CD4-positive, alpha-beta T cell treated with Interleukin-12 subunit alpha and Interleukin-12 subunit beta, for 1 hour (primary cell): ENCODE measurements at regions not wholly inside any gene's neighbourhood (a gene's known extent, or its start where the extent isn't known, plus 50 kb on each side); places are given as distances from the start of the nearest gene placed in this dataset.

Experiments used
- DNase-seq: peaks from one replicate; pipeline ENCODE4 v3.0.0-alpha.2; 2020

GRCh38 chr15:62474771-62475124 is 309.7 kb upstream of the C2CD4B start:
- no peak for DNase-seq

- DNase-seq, result no peak
These were observed 310.5 kb upstream of the C2CD4B start for GRCh38 chr15:62475591-62475990.

GRCh38 chr15:62476163-62476562 is 311.1 kb upstream of the C2CD4B start:
- DNase-seq, result no peak

GRCh38 chr15:62477929-62478328 is 312.8 kb upstream of the C2CD4B start:
- no peak for DNase-seq

- DNase-seq, result no peak
These were observed 317.8 kb upstream of the C2CD4B start for GRCh38 chr15:62482785-62483429.

GRCh38 chr15:62483814-62484213 is 318.7 kb upstream of the C2CD4B start:
- no peak for DNase-seq

GRCh38 chr15:62485170-62485720 is 320.2 kb upstream of the C2CD4B start:
- no peak for DNase-seq

GRCh38 chr15:62486041-62486440 is 321.0 kb upstream of the C2CD4B start:
- no peak for DNase-seq

- no peak for DNase-seq
These were observed 323.3 kb upstream of the C2CD4B start for GRCh38 chr15:62488387-62488786.

GRCh38 chr15:62491642-62492041 is 326.6 kb upstream of the C2CD4B start:
- DNase-seq, result no peak

- no peak for DNase-seq
These were observed 327.8 kb upstream of the C2CD4B start for GRCh38 chr15:62492900-62493299.

- DNase-seq, result no peak
These were observed 329.1 kb upstream of the C2CD4B start for GRCh38 chr15:62494197-62494596.

- no peak for DNase-seq
These were observed 330.9 kb upstream of the C2CD4B start for GRCh38 chr15:62495670-62496614.

GRCh38 chr15:62497356-62497755 is 332.3 kb upstream of the C2CD4B start:
- no peak for DNase-seq

- DNase-seq, result no peak
These were observed 333.2 kb upstream of the C2CD4B start for GRCh38 chr15:62498278-62498677.

- DNase-seq, result no peak
These were observed 333.6 kb upstream of the C2CD4B start for GRCh38 chr15:62498712-62499111.

- DNase-seq, result no peak
These were observed 335.2 kb upstream of the C2CD4B start for GRCh38 chr15:62500325-62500724.

- no peak for DNase-seq
These were observed 337.4 kb upstream of the C2CD4B start for GRCh38 chr15:62502451-62502850.

GRCh38 chr15:62503451-62503850 is 338.4 kb upstream of the C2CD4B start:
- DNase-seq, result no peak

- no peak for DNase-seq
These were observed 340.7 kb upstream of the C2CD4B start for GRCh38 chr15:62505762-62506161.

GRCh38 chr15:62506217-62506805 is 341.2 kb upstream of the C2CD4B start:
- no peak for DNase-seq

GRCh38 chr15:62509395-62509958 is 344.4 kb upstream of the C2CD4B start:
- DNase-seq, result no peak

- DNase-seq, result no peak
These were observed 345.7 kb upstream of the C2CD4B start for GRCh38 chr15:62510791-62511190.
